HG03342 (cell line): ENCODE measurements at regions not wholly inside any gene's neighbourhood (a gene's known extent, or its start where the extent isn't known, plus 50 kb on each side); places are given as distances from the start of the nearest gene placed in this dataset.

Source experiments
- ATAC-seq: cut with Tn5 transposase; IDR thresholded peaks from one replicate; pipeline ENCODE4 v1.9.1; 2021; ENCODE audit warnings: mild to moderate bottlenecking, moderate library complexity; ENCODE audit not compliant: unreplicated experiment

DNA sequence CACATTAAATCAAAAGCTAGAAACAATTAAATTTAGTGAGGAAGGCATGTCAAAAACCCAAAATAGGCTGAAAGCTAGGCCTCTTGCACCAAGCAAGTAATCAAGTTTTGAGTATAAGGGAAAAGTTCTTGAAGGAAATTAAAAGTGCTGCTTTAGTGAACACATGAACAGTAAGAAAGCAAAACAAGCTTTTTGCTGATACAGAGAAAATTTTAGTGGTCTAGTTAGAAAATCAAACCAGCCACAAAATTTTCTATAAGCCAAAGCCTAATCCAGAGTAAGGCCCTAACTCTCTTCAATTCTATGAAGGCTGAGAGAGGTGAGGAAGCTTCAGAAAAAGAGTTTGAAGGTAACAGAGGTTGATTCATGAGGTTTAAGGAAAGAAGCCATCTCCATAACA is 116.2 kb downstream of the CYB561 start:
- no peak for ATAC-seq

DNA sequence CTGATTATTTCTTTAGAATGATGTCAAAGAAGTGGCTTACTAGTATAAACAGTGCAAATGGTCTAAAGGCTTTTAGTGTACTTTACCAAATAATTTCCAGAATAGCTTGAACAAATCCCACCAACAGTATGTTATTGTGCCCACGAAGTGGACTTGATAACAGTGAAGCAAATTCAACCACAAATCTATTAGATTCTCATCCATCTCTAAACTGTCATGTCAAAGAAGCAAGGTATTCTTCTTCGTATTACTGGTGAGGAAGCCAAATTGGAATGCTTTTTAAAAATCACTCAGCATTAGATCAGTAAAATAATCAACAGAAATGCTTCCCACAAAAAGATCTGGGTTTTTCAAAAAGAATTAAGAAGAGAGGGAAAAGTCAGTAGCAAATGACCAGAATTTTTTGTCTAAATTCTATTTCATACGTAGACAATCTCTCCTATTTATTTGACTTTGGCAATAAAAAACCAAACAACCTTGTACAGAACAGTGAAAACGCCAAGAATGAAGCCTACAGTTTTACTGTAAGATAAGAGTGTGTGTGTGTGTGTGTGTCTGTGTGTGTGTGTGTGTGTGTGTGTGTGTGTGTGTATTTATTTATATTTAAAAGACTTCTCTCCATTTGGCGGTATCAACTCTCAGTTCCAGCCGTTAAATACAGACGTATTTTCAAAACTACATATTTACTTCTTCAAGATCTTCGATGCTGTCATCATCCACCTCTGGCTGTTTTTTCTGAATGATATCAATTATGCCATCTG is 114.6 kb downstream of the CYB561 start:
- ATAC-seq: no peak

GRCh38 chr17:63332286-63332685 is 113.8 kb downstream of the CYB561 start:
- ATAC-seq: no peak

DNA sequence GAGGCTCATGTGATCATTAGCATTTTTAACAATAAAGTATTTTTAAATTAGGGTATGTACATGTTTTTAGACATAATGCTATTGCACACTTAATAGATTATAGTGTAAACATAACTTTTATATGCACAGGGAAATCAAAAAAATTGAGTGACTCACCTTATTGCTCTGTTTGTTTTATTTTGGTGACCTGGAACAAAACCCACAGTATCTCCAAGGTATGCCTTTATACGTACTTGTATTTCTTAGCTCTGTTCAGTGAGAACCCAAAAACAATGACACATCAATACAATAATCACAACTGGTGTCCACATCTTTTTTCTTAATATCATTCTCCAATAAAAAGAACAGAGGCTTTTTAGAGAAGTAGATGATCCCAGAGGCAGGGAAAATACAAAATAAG is 112.2 kb downstream of the CYB561 start:
- no peak for ATAC-seq

DNA sequence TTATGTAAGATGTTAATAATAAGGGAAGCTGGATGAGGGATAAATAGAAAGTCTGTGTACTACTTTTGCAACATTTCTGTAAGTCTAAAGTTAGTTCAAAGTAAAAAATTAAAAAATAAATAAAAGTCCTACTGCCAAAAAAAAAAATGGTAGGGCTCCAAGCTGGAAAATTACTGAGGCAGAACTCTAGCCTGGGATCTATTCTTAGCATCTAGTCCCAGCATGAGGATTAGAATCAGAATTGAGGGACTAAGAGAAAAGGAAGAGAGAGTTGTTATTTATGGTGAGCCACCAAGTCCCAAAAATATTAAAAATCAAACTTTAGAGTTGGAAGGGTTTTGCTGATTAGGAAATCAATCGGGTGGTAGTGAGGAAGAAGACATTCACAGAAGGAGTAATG is 110.3 kb downstream of the CYB561 start:
- ATAC-seq: no peak

DNA sequence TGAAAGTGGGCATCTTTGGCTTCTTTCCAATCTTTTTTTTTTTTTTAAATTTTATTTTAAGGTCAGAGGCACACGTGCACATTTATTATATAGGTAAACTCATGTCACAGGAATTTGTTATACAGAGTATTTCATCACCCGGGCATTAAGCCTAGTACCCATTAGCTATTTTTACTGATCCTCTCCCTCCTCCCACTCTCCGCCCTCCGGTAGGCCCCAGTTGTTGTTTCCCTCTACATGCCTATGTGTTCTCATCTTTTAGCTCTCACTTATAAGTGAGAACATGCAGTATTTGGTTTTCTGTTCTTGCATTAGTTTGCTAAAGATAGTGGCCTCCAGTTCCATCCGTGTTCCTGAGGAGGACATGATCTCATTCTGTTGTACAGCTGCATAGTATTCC is 108.5 kb downstream of the CYB561 start:
- no peak for ATAC-seq

DNA sequence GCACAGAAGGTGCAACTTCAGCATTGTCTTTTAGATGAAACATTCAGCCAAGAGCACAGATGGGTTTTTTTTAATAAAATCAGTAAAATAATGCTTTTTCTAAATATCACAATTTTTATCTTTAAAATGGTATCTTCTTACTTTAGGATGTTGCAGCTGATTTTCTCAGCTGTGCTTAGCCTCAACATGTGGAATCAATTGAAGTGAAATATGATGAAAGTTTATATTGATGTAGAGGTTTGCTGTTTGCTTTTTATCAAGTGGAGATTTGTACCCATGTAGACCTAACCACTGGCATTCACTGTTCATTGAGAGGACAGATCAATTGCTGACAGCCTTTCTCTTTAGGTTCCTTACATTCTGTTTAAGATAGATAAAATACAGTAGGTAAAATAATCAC is 107.8 kb downstream of the CYB561 start:
- no peak for ATAC-seq

DNA sequence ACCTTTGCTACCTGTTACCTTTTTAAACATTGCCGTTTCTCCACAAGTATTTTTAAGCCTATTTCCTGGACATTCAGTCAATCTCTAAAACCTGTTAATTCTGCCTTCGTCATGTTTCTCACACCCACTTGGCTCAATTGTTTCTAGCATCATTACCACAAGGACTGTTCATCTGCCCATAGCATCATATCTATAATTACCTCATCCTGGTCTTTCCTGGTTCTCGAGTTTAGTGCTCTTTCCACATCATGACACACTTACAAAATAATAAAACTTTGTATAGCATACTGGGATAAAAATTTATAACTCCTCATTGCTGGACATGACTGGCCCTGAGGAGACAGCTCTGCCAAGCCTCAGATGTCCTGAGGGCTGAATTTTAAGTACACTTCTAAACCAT is 104.8 kb downstream of the CYB561 start:
- no peak for ATAC-seq

- no peak for ATAC-seq
Observed at GRCh38 chr17:63344383-63344782, 101.7 kb downstream of the CYB561 start.

GRCh38 chr17:63345611-63346010 is 100.5 kb downstream of the CYB561 start:
- no peak for ATAC-seq

DNA sequence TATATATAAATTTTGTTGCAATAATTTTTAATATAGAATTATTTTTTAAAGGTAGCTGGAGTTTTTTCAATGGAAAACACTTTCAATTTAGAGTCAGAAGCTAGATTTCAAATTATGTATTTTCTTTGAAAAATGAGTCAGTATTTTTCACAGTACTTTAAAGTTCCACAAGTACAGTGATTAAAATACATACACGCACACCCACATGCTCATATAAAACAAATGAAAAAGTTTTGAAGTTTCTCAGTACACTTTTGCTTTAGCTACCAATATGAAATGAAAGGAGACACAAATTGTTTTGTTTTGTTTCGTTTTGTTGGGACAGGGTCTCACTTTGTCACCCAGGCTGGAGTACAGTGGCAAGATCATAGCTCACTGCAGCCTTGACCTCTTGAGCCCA is 98.6 kb downstream of the CYB561 start:
- ATAC-seq: no peak

- ATAC-seq: no peak
Observed at GRCh38 chr17:63349478-63350000, 96.6 kb downstream of the CYB561 start.

GRCh38 chr17:63350364-63350763 is 95.7 kb downstream of the CYB561 start:
- ATAC-seq: no peak

DNA sequence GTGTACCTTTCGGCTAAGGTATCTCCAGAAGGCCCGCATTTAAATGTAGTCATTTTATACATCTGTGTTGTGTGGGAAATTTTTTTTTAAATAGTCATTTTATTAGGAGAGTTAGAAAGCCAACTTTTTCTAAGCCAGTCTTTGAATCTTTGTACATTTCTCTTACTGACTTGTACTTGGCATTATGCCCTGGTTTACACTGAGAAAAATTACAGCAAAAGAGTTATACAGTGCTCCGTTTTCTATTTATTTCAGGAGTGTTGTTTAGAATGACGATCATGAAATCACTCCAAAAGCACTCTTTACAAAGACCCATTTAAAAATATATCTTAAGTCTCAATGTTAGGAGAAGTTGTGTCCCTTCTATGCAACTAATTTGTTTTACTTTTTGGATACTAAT is 91.8 kb downstream of the CYB561 start:
- ATAC-seq: no peak

DNA sequence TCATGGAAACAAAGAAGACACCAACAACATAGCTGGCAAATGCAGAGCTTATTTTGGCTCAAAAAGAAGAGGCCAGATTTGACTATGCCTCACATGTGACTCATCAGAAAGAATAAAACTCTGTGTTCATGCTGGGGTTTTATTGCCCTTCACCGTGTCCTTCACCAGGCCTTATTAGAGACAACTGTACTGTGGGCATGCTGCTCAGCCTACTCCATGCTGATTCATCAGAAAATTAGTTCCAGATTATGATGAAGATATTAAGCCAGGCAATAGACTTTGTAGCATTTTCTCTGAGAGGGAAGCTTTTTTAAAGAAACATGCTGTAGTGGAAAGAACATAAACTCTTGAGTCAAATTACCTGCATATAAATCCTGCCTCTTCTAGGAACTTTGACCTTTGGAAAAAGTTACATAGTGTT is 89.8 kb downstream of the CYB561 start:
- ATAC-seq: no peak

GRCh38 chr17:63358111-63358839 is 87.8 kb downstream of the CYB561 start:
- no peak for ATAC-seq

GRCh38 chr17:63358956-63359355 is 87.2 kb downstream of the CYB561 start:
- ATAC-seq: no peak

- no peak for ATAC-seq
Observed at GRCh38 chr17:63361182-63361581, 84.9 kb downstream of the CYB561 start.

DNA sequence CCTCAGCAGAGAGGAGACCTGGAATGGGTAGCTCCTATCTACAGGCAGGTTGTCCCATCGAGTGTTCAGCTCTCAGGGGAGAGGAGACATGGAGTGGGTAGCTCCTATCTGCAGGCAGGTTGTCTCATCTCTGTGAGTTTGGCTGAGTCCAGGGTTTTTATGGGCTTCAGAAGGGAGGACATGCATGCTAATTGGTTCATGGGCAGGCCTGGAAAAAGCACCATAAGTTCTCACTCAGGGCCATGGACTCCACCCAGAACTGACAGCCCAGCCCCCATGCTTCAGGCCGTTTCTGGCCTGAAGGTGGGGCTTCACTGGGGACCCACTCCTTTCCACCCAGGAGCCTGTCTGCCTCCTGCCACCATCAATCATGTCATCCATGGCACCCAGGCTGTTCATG is 84.0 kb downstream of the CYB561 start:
- no peak for ATAC-seq

DNA sequence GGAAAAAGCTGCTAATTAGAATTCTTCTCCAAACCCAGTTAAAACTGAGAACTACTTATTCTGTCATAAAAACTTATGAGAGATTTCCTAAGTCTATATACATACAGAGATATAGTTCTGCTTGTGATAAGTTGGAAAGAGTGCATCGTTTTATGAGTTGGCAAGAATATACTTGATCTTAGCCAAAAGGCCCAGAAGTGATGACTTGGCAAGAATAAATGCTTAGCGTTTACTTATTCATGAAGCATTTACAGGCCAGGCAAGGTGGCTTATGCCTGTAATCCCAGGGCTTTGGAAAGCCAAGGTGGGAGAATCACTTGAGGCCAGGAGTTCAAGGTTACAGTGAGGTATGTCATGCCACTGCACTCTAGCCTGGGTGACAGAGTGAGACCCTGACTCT is 81.7 kb downstream of the CYB561 start:
- no peak for ATAC-seq

- no peak for ATAC-seq
Observed at GRCh38 chr17:63364944-63365343, 81.2 kb downstream of the CYB561 start.
